Left cardiac atrium (tissue), 4 donors: ENCODE measurements at regions not wholly inside any gene's neighbourhood (a gene's known extent, or its start where the extent isn't known, plus 50 kb on each side); places are given as distances from the start of the nearest gene placed in this dataset.

Experiments used
- ATAC-seq, 2 donors: fragments of 200-7000 bp; cut with Tn5 transposase; one replicate each; pipeline ENCODE4 v1.9.1; 2020; ENCODE audit warnings: mild to moderate bottlenecking in 2 of 2, moderate library complexity in 2 of 2
- DNase-seq: peaks from one replicate; pipeline ENCODE4 v3.0.0-alpha.2; 2020
- intact Hi-C, 2 donors: fragments of 100-400 bp; cut with DNase I; formaldehyde crosslinking; loops; one replicate each; pipeline versions ENCODE4 v1.14.1 to v1.15.1; 2022 to 2023
- donor health status: DM: no; HTN: yes; CAD: no.
- donor health status: DM: no; HTN: yes; CAD: no; lungs with severe emphysema.
- donor health status: DM: yes; HTN: yes; CAD: no.
- donor health status: Dilated cardiomyopathy.

- DNase-seq (no peak), ATAC-seq (peak; percentile 56 to 76)
- intact Hi-C loops, result no loop called here
These were observed 136.7 kb upstream of the ZNF462 start for GRCh38 chr9:106726070-106726815.

GRCh38 chr9:106727969-106728368 is 135.0 kb upstream of the ZNF462 start:
- DNase-seq (no peak), ATAC-seq (no peak)
- intact Hi-C loops, result no loop called here

GRCh38 chr9:106728860-106729259 is 134.1 kb upstream of the ZNF462 start:
- intact Hi-C loops, result no loop called here
- DNase-seq, result no peak
- ATAC-seq, result peak; percentile 70 to 75

- no peak for DNase-seq
- ATAC-seq, result no peak
- intact Hi-C loops, result no loop called here
These were observed 131.1 kb upstream of the ZNF462 start for GRCh38 chr9:106731910-106732309.

- DNase-seq (no peak), ATAC-seq (no peak)
- intact Hi-C loops, result no loop called here
These were observed 129.1 kb upstream of the ZNF462 start for GRCh38 chr9:106733828-106734380.

- intact Hi-C loops, result no loop called here
- ATAC-seq, result no peak
These were observed 125.5 kb upstream of the ZNF462 start for GRCh38 chr9:106737516-106737915.

GRCh38 chr9:106738109-106738508 is 124.9 kb upstream of the ZNF462 start:
- no peak for DNase-seq
- intact Hi-C loops, result no loop called here
- ATAC-seq, result no peak

More at GRCh38 chr9:106737516-106737915, 125.5 kb upstream of the ZNF462 start:
- no peak for DNase-seq

GRCh38 chr9:106745457-106745856 is 117.5 kb upstream of the ZNF462 start:
- intact Hi-C loops, result no loop called here
- no peak for ATAC-seq
- no peak for DNase-seq

GRCh38 chr9:106745876-106746275 is 117.1 kb upstream of the ZNF462 start:
- no peak for ATAC-seq
- intact Hi-C loops, result no loop called here
- no peak for DNase-seq

GRCh38 chr9:106751681-106752080 is 111.3 kb upstream of the ZNF462 start:
- intact Hi-C loops, result no loop called here
- no peak for DNase-seq
- no peak for ATAC-seq

GRCh38 chr9:106752581-106752980 is 110.4 kb upstream of the ZNF462 start:
- intact Hi-C loops, result no loop called here
- no peak for DNase-seq
- peak in 1 of 2 donors; percentile 85 for ATAC-seq

- intact Hi-C loops, result no loop called here
- no peak for DNase-seq
- no peak for ATAC-seq
These were observed 109.8 kb upstream of the ZNF462 start for GRCh38 chr9:106753155-106753671.

GRCh38 chr9:106755736-106756135 is 107.2 kb upstream of the ZNF462 start:
- intact Hi-C loops, result no loop called here
- ATAC-seq, result peak in 1 of 2 donors; percentile 47
- no peak for DNase-seq

GRCh38 chr9:106757514-106757913 is 105.5 kb upstream of the ZNF462 start:
- intact Hi-C loops, result no loop called here
- no peak for DNase-seq
- ATAC-seq, result no peak

- DNase-seq (no peak), ATAC-seq (no peak)
- intact Hi-C loops, result no loop called here
These were observed 104.1 kb upstream of the ZNF462 start for GRCh38 chr9:106758911-106759310.

- ATAC-seq (no peak), DNase-seq (no peak)
- intact Hi-C loops, result no loop called here
These were observed 101.5 kb upstream of the ZNF462 start for GRCh38 chr9:106761493-106761892.

- no peak for ATAC-seq
- no peak for DNase-seq
- intact Hi-C loops, result no loop called here
These were observed 96.3 kb upstream of the ZNF462 start for GRCh38 chr9:106766616-106767015.

GRCh38 chr9:106769331-106769730 is 93.6 kb upstream of the ZNF462 start:
- intact Hi-C loops, result no loop called here
- DNase-seq (no peak), ATAC-seq (no peak)

- ATAC-seq (peak; percentile 53 to 80), DNase-seq (peak; percentile 30)
- intact Hi-C loops, result no loop called here
These were observed 91.4 kb upstream of the ZNF462 start for GRCh38 chr9:106771608-106772007.

- DNase-seq, result no peak
- no peak for ATAC-seq
- intact Hi-C loops, result no loop called here
These were observed 90.3 kb upstream of the ZNF462 start for GRCh38 chr9:106772523-106773290.
